Fibroblast of the conjunctiva (primary cell): ENCODE measurements at regions not wholly inside any gene's neighbourhood (a gene's known extent, or its start where the extent isn't known, plus 50 kb on each side); places are given as distances from the start of the nearest gene placed in this dataset.
"Not testable (repeated sequence)": the region's sequence is repeated elsewhere in the genome, so short reads cannot be mapped to it uniquely, and the experiment has no call there.

Source experiments
- DNase-seq: peaks from one replicate; pipeline ENCODE4 v3.0.0-alpha.2; 2010; ENCODE audit warnings: low read depth

GRCh38 chr14:84445486-84445885 is 1084.5 kb upstream of the FLRT2 start:
- no peak for DNase-seq

- DNase-seq, result no peak
Measured at GRCh38 chr14:84446250-84446649, 1083.7 kb upstream of the FLRT2 start.

GRCh38 chr14:84453307-84453950 is 1076.5 kb upstream of the FLRT2 start:
- no peak for DNase-seq

GRCh38 chr14:84454114-84454513 is 1075.8 kb upstream of the FLRT2 start:
- no peak for DNase-seq

- DNase-seq, result no peak
Measured at GRCh38 chr14:84456946-84457345, 1073.0 kb upstream of the FLRT2 start.

GRCh38 chr14:84458881-84459280 is 1071.1 kb upstream of the FLRT2 start:
- no peak for DNase-seq

- no peak for DNase-seq
Measured at GRCh38 chr14:84465880-84466279, 1064.1 kb upstream of the FLRT2 start.

GRCh38 chr14:84468153-84468552 is 1061.8 kb upstream of the FLRT2 start:
- no peak for DNase-seq

- no peak for DNase-seq
Measured at GRCh38 chr14:84477996-84478395, 1051.9 kb upstream of the FLRT2 start.

- peak; percentile 14 for DNase-seq
Measured at GRCh38 chr14:84482256-84483071, 1047.5 kb upstream of the FLRT2 start.

GRCh38 chr14:84483072-84483420 is 1046.9 kb upstream of the FLRT2 start:
- no peak for DNase-seq

GRCh38 chr14:84484243-84484642 is 1045.7 kb upstream of the FLRT2 start:
- DNase-seq, result not testable (repeated sequence)

- DNase-seq, result no peak
Measured at GRCh38 chr14:84485036-84485435, 1044.9 kb upstream of the FLRT2 start.

- no peak for DNase-seq
Measured at GRCh38 chr14:84490081-84490480, 1039.9 kb upstream of the FLRT2 start.

- DNase-seq, result no peak
Measured at GRCh38 chr14:84492685-84493084, 1037.3 kb upstream of the FLRT2 start.

GRCh38 chr14:84493779-84494178 is 1036.2 kb upstream of the FLRT2 start:
- DNase-seq, result no peak

- DNase-seq, result no peak
Measured at GRCh38 chr14:84496677-84497076, 1033.3 kb upstream of the FLRT2 start.

- DNase-seq, result not testable (repeated sequence)
Measured at GRCh38 chr14:84512823-84513222, 1017.1 kb upstream of the FLRT2 start.

GRCh38 chr14:84519836-84520235 is 1010.1 kb upstream of the FLRT2 start:
- DNase-seq, result no peak

- no peak for DNase-seq
Measured at GRCh38 chr14:84520711-84521338, 1009.1 kb upstream of the FLRT2 start.

- no peak for DNase-seq
Measured at GRCh38 chr14:84523746-84524145, 1006.2 kb upstream of the FLRT2 start.

GRCh38 chr14:84527706-84528105 is 1002.2 kb upstream of the FLRT2 start:
- DNase-seq, result no peak

- DNase-seq, result no peak
Measured at GRCh38 chr14:84532016-84532415, 997.9 kb upstream of the FLRT2 start.
